ENCODE measurements at regions not wholly inside any gene's neighbourhood (a gene's known extent, or its start where the extent isn't known, plus 50 kb on each side); places are given as distances from the start of the nearest gene placed in this dataset.

GRCh38 chr2:146207901-146208300 lies 1636.9 kb upstream of the ACVR2A start:
- CTCF ChIA-PET = no interaction called here
- POLR2A ChIA-PET (ENCODE audit: low non-redundant PET) = no interaction called here
- no peak overlapping the region for H3K27ac ChIP-seq
- DNase-seq (ENCODE audit: low spot score) = no peak
- no peak for TF ChIP-seq CTCF (conservative IDR thresholded peaks at IDR 0.05; ENCODE audit: low read depth)

- CTCF ChIA-PET = no interaction called here
- TF ChIP-seq CTCF (conservative IDR thresholded peaks at IDR 0.05; ENCODE audit: low read depth) = no peak
- no peak overlapping the region for H3K27ac ChIP-seq
- POLR2A ChIA-PET (ENCODE audit: low non-redundant PET) = no interaction called here
- no peak for DNase-seq (ENCODE audit: low spot score)
Measured at GRCh38 chr2:146207417-146207816, 1637.4 kb upstream of the ACVR2A start.

- no peak overlapping the region for H3K27ac ChIP-seq
- ChIA-PET CTCF (no interaction called here), POLR2A (ENCODE audit: low non-redundant PET) (no interaction called here)
- no peak for TF ChIP-seq CTCF (conservative IDR thresholded peaks at IDR 0.05; ENCODE audit: low read depth)
- DNase-seq (ENCODE audit: low spot score) = no peak
Measured at GRCh38 chr2:146203064-146203624, 1641.7 kb upstream of the ACVR2A start.

GRCh38 chr2:146193619-146194018 lies 1651.2 kb upstream of the ACVR2A start:
- no peak overlapping the region for H3K27ac ChIP-seq
- DNase-seq (ENCODE audit: low spot score) = no peak
- POLR2A ChIA-PET (ENCODE audit: low non-redundant PET) = no interaction called here
- CTCF ChIA-PET = no interaction called here
- no peak for TF ChIP-seq CTCF (conservative IDR thresholded peaks at IDR 0.05; ENCODE audit: low read depth)

- CTCF ChIA-PET = no interaction called here
- H3K27ac ChIP-seq = no peak overlapping the region
- DNase-seq (ENCODE audit: low spot score) = no peak
- no peak for TF ChIP-seq CTCF (conservative IDR thresholded peaks at IDR 0.05; ENCODE audit: low read depth)
- POLR2A ChIA-PET (ENCODE audit: low non-redundant PET) = no interaction called here
Measured at GRCh38 chr2:146189541-146189940, 1655.3 kb upstream of the ACVR2A start.

- POLR2A ChIA-PET (ENCODE audit: low non-redundant PET) = no interaction called here
- CTCF ChIA-PET = no interaction called here
- no peak for DNase-seq (ENCODE audit: low spot score)
- no peak for TF ChIP-seq CTCF (conservative IDR thresholded peaks at IDR 0.05; ENCODE audit: low read depth)
- H3K27ac ChIP-seq = no peak overlapping the region
Measured at GRCh38 chr2:146173934-146174333, 1654.0 kb upstream of the ZEB2 start.
